ENCODE measurements at regions not wholly inside any gene's neighbourhood (a gene's known extent, or its start where the extent isn't known, plus 50 kb on each side); places are given as distances from the start of the nearest gene placed in this dataset.

DNA sequence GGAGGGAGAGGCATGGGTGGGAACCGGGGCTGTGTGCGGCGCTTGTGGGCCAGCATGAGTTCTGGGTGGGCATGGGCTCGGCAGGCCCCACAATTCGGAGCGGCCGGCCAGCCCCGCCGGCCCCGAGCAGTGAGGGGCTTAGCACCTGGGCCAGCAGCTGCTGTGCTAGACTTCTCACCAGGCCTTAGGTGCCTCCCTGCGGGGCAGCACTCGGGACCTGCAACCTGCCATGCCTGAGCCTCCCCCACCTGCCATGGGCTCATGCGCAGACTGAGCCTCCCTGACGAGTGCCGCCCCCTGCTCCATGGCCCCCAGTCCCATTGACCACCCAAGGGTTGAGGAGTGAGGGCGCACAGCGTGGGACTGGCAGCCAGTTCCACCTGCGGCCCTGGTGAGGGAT lies 573.9 kb downstream of the TMA16 start:
- Histone ChIP-seq H3K56ac (replicated peaks; ENCODE audit: insufficient read length, low read depth, low read length) (no peak overlapping the region), H3K14ac (ENCODE audit: insufficient read length) (no peak overlapping the region), H4K5ac (ENCODE audit: insufficient read length, low read depth, low read length) (no peak overlapping the region), H3K4me1 (replicated peaks in 1 of 4; ENCODE audit: control insufficient read depth in 3 of 4, insufficient read depth in 4 of 4, low read length in 3 of 4) (no peaks in the 10 kb centered on the region; a peak in 1 of 7 replicates), H3K23me2 (ENCODE audit: low read depth, low read length) (no peaks in the 10 kb centered on the region), H3K23ac (ENCODE audit: insufficient read length) (no peak overlapping the region), H3K79me2 (ENCODE audit: control insufficient read depth in 1 of 2, insufficient read depth in 2 of 2, low read length in 2 of 2) (no peaks in the 10 kb centered on the region), H3K4me2 (ENCODE audit: insufficient read depth in 1 of 2, low read depth in 2 of 2, low read length in 2 of 2) (no peak overlapping the region), H3K9me3 (ENCODE audit: insufficient read depth in 2 of 2, low read depth in 1 of 2, low read length in 1 of 2) (peaks cover 5 to 13% of the 10 kb centered on the region in 2 experiments; a peak in 1 of 4 replicates), H3K27ac (ENCODE audit: low read depth, low read length) (no peak overlapping the region), H3K27me3 (replicated peaks in 1 of 4; ENCODE audit: control insufficient read depth in 3 of 4, extremely low read depth in 1 of 4, insufficient read depth in 3 of 4, low read length in 3 of 4) (no peaks in the 10 kb centered on the region), H2BK5ac (ENCODE audit: low read depth, low read length) (no peak overlapping the region), H3K79me1 (ENCODE audit: low read depth, low read length) (no peaks in the 10 kb centered on the region), H4K91ac (replicated peaks; ENCODE audit: insufficient read length, low read length) (no peak overlapping the region), H2BK20ac (ENCODE audit: low read length) (no peak overlapping the region), H3K9ac (replicated peaks in 1 of 4; ENCODE audit: extremely low read depth in 1 of 4, low read depth in 3 of 4, low read length in 3 of 4) (no peak overlapping the region), H3K4me3 (ENCODE audit: extremely low read depth in 1 of 4, insufficient read depth in 2 of 4, low read depth in 3 of 4, low read length in 4 of 4) (no peak overlapping the region), H3K18ac (ENCODE audit: extremely low read depth, low read length) (no peak overlapping the region), H2AK5ac (ENCODE audit: low read depth, low read length) (no peak overlapping the region), H3K4ac (replicated peaks; ENCODE audit: insufficient read length, low read depth, low read length) (no peak overlapping the region), H2BK12ac (ENCODE audit: low read depth, low read length) (no peak overlapping the region), H3K36me3 (ENCODE audit: control insufficient read depth in 2 of 4, insufficient read depth in 4 of 4, low read length in 3 of 4) (no peaks in the 10 kb centered on the region; a peak in 1 of 8 replicates), H2BK120ac (replicated peaks; ENCODE audit: low read depth, low read length) (no peak overlapping the region), H2BK15ac (ENCODE audit: low read length) (no peak overlapping the region), H4K20me1 (replicated peaks in 1 of 2; ENCODE audit: control insufficient read depth in 1 of 2, insufficient read depth in 2 of 2, low read length in 2 of 2) (no peaks in the 10 kb centered on the region), H4K8ac (ENCODE audit: extremely low read depth, insufficient read depth, low read length) (no peak overlapping the region), H2AFZ (ENCODE audit: low read length) (no peak overlapping the region)
- TF ChIP-seq CBX5 (IDR thresholded peaks at IDR 0.05; ENCODE audit: low read depth, low read length) (no peak), JUN (IDR thresholded peaks at IDR 0.05; ENCODE audit: low read depth, low read length) (no peak), GTF2F1 (IDR thresholded peaks at IDR 0.05; ENCODE audit: borderline replicate concordance, low read depth, low read length) (no peak), CBX8 (IDR thresholded peaks at IDR 0.05; ENCODE audit: borderline replicate concordance, low read depth, low read length) (no peak), EGR1 (IDR thresholded peaks at IDR 0.05; ENCODE audit: borderline replicate concordance, low read depth, low read length) (no peak), POLR2A (IDR thresholded peaks at IDR 0.05; ENCODE audit: control extremely low read depth in 1 of 2, low read depth in 2 of 2, low read length in 2 of 2) (no peak), JUND (IDR thresholded peaks at IDR 0.05; ENCODE audit: low read length) (no peak)
- DNase-seq (ENCODE audit: low read depth in 1 of 2, low spot score in 2 of 2) = no peak
- ChIA-PET CTCF (ENCODE audit: partially characterized antibody) (no interaction called here), POLR2A (ENCODE audit: partially characterized antibody) (no interaction called here)
- no peak for FAIRE-seq
- WGBS, 2 experiments (ENCODE audit: extremely low coverage in 1 of 2, insufficient coverage in 1 of 2, insufficient read length in 1 of 2, insufficient replicate concordance in 2 of 2, low coverage in 1 of 2, low lambda C conversion rate in 2 of 2, missing lambda C conversion rate in 1 of 2) = 98% methylated on average over 6 of the region's 18 CpGs; no CpG with 5 or more reads in 1 of the 2 experiments

Measured in H1 (cell line).